ENCODE measurements at regions not wholly inside any gene's neighbourhood (a gene's known extent, or its start where the extent isn't known, plus 50 kb on each side); places are given as distances from the start of the nearest gene placed in this dataset.

DNA sequence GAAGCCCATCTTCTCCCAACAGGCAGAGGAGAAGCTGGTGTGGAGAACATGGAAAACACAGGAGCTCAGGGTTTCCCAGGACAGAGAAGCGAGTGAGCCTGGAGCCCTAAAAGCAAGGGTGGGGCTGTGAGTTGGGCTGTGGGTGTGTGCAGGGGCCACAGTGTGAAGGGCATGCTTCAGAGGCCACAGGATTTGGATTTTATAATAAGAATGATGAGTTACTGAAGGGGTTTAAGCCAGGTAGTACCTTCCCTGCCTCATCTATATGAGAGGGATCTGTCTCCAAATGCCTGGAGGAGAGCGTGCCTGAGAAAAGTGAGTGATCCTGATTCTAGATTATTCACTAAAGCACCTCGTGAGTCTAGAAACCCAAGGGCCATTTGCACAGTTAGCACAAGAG, 106.8 kb downstream of the VPREB1 start:
- TF ChIP-seq, protein P1, sequence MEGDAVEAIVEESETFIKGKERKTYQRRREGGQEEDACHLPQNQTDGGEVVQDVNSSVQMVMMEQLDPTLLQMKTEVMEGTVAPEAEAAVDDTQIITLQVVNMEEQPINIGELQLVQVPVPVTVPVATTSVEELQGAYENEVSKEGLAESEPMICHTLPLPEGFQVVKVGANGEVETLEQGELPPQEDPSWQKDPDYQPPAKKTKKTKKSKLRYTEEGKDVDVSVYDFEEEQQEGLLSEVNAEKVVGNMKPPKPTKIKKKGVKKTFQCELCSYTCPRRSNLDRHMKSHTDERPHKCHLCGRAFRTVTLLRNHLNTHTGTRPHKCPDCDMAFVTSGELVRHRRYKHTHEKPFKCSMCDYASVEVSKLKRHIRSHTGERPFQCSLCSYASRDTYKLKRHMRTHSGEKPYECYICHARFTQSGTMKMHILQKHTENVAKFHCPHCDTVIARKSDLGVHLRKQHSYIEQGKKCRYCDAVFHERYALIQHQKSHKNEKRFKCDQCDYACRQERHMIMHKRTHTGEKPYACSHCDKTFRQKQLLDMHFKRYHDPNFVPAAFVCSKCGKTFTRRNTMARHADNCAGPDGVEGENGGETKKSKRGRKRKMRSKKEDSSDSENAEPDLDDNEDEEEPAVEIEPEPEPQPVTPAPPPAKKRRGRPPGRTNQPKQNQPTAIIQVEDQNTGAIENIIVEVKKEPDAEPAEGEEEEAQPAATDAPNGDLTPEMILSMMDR (IDR thresholded peaks at IDR 0.05), result no peak
- TF ChIP-seq EP300 (IDR thresholded peaks at IDR 0.05; ENCODE audit: low read depth), result no peak
- no peak for TF ChIP-seq POLR2AphosphoS5 (IDR thresholded peaks at IDR 0.05)
- TF ChIP-seq POLR2A (IDR thresholded peaks at IDR 0.05), result no peak
- peaks cover 21% of the 10 kb centered on the region for H3K27me3 ChIP-seq
- WGBS, 2 donors (ENCODE audit: low coverage in 1 of 2), result 75 to 81% methylated on average over 2 to 3 of the region's 3 CpGs
- no peaks in the 10 kb centered on the region for H3K9me3 ChIP-seq
- no peak for DNase-seq
- no peaks in the 10 kb centered on the region for H3K36me3 ChIP-seq
- no peak overlapping the region for H3K4me3 ChIP-seq
- in situ Hi-C loops (cut with MboI; ENCODE audit: low pct_ligation_motif_present in 1 of 4, low pct_unique_long_range_greater_than_20kb in 1 of 4, low sequenced_read_pairs in 3 of 4) (no loop called here), intact Hi-C loops (cut with DNase I; ENCODE audit: low total_unique reads) (no loop called here)
- no peaks in the 10 kb centered on the region for H3K4me1 ChIP-seq
- H3K27ac ChIP-seq, result no peak overlapping the region

DNA sequence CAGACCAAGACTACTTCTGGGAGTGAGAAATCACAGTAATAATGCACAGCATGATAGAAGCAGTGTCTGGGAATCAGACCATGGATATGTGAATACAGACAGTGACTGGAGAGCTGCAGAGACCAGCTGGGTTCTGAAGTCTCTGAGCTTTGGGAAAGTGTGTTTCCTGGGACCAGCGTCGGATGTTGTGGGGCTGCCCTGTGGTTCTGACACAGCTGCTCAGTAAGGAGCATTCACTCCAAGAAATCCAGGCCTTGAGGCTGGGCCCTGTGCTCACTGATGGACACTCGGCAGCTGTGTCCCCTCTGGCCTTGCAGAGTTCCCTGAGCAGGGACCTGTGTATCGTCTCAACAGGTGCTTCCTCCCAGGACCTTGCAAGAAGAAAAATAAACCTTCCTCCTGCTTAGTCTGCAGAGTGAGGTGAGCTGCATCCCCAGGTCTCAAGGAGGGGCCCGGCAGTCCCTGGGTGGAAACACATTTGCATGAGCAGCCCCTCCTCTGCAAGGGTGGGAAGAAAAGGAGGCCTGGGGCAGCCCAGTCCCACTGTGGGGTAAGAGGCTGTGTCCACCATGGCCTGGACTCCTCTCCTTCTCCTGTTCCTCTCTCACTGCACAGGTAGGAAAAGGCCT, 107.9 kb downstream of the VPREB1 start:
- no peaks in the 10 kb centered on the region for H3K36me3 ChIP-seq
- peaks cover 0 to 3% (median 0%) of the 10 kb centered on the region in 4 donors for H3K4me1 ChIP-seq
- in situ Hi-C loops (cut with MboI; ENCODE audit: low pct_ligation_motif_present in 1 of 4, low pct_unique_long_range_greater_than_20kb in 1 of 4, low sequenced_read_pairs in 3 of 4), result no loop called here
- no peak for DNase-seq
- no peak overlapping the region for H3K27ac ChIP-seq
- intact Hi-C loops (cut with DNase I; ENCODE audit: low total_unique reads), result no loop called here
- H3K9me3 ChIP-seq, result no peaks in the 10 kb centered on the region
- no peak overlapping the region for H3K4me3 ChIP-seq
- WGBS, 2 donors (ENCODE audit: low coverage in 1 of 2), result 61% methylated on average over 2 of the region's 5 CpGs; no CpG with 5 or more reads in 1 of the 2 donors
- H3K27me3 ChIP-seq, result peaks cover 15% of the 10 kb centered on the region
- TF ChIP-seq EP300 (IDR thresholded peaks at IDR 0.05; ENCODE audit: low read depth), result no peak
- no peak for TF ChIP-seq POLR2AphosphoS5 (IDR thresholded peaks at IDR 0.05)
- TF ChIP-seq, protein P1 (IDR thresholded peaks at IDR 0.05), result no peak
- TF ChIP-seq POLR2A (IDR thresholded peaks at IDR 0.05), result no peak

DNA sequence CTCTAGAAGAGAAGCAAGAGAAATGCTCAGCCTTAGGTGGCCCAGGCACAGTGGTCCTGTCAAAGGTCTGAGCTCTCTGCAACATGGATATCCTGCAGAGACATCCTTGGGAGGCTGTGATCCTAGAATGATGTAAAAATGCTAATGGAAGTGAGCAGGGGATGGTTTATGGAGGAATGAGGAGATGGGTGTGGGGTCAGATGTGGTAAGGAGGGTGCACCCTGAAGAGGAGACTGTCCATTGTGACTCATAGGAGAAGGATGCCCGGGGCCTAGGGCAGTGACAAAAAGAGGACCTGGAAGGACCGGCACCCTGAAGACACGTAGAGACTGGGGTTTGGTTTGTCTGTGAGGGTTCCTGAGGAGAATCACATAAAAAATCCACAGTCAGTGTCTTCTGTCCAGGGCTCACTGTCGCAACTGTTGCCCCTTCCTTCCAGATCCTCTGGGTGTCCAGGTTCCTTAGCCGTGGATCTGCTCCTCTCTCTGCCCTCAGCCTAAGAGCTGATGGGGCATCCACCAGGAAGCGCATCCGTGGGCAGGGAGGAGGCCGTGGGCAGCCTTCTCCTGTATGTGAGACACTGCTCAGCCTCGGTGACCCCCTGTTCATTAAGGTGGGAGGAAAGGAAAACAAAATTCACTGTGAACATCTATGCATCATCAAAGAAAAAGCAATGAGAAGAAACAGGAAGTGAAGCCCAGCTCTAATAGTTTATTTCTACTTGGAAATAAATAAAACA, 110.7 kb downstream of the VPREB1 start:
- Histone ChIP-seq H3K27me3 (peaks cover 4% of the 10 kb centered on the region), H3K4me3 (no peak overlapping the region), H3K4me1 (peaks cover 0 to 3% (median 0%) of the 10 kb centered on the region in 4 donors), H3K27ac (no peak overlapping the region), H3K9me3 (no peaks in the 10 kb centered on the region), H3K36me3 (no peaks in the 10 kb centered on the region)
- TF ChIP-seq EP300 (IDR thresholded peaks at IDR 0.05; ENCODE audit: low read depth) (no peak), POLR2AphosphoS5 (IDR thresholded peaks at IDR 0.05) (no peak), POLR2A (IDR thresholded peaks at IDR 0.05) (no peak)
- TF ChIP-seq, protein P1 (IDR thresholded peaks at IDR 0.05), result no peak
- in situ Hi-C loops (cut with MboI; ENCODE audit: low pct_ligation_motif_present in 1 of 4, low pct_unique_long_range_greater_than_20kb in 1 of 4, low sequenced_read_pairs in 3 of 4), result no loop called here
- WGBS, 2 donors (ENCODE audit: low coverage in 1 of 2), result 60 to 74% methylated on average over 2 to 9 of the region's 9 CpGs
- intact Hi-C loops (cut with DNase I; ENCODE audit: low total_unique reads), result no loop called here
- DNase-seq, result no peak

DNA sequence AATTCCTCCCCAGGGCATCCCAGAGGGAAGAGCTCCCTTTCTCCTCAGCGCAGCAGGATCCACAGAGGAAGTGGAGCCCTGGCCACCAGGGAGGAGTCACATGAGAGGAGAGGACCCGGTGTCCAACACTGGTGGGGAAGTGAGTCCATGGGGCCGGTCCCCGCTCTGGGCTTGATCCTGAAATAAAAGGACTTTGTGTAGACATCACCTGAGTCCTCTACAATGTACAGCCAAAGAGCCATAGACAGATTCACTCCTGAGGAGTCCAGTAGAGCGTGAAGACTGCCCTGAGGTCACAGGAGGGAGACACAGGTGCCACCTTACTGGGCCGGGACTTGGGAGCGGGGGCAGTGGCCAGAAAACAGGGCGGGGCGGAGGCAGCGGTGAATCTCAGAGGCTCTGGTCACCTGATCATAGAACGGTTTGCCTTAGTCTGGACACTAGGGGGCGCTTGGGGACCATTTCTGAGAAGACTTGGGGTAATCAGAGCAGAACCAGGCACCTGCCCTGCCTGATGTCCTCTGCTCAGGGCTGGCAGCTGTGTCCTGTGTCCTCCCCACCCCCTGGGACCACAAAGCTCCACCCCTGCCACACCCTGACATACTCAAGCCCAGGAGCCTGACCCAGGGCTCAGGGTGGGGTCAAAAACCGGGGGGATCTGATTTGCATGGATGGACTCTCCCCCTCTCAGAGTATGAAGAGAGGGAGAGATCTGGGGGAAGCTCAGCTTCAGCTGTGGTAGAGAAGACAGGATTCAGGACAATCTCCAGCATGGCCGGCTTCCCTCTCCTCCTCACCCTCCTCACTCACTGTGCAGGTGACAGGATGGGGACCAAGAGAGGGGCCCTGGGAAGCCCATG, 112.7 kb downstream of the VPREB1 start:
- intact Hi-C loops (cut with DNase I; ENCODE audit: low total_unique reads) (no loop called here), in situ Hi-C loops (cut with MboI; ENCODE audit: low pct_ligation_motif_present in 1 of 4, low pct_unique_long_range_greater_than_20kb in 1 of 4, low sequenced_read_pairs in 3 of 4) (no loop called here)
- DNase-seq, result peak; percentile 89
- Histone ChIP-seq H3K4me3 (no peak overlapping the region), H3K9me3 (no peaks in the 10 kb centered on the region), H3K4me1 (peaks cover 0 to 3% (median 0%) of the 10 kb centered on the region in 4 donors), H3K36me3 (no peaks in the 10 kb centered on the region), H3K27me3 (no peaks in the 10 kb centered on the region), H3K27ac (no peak overlapping the region)
- WGBS, 2 donors (ENCODE audit: low coverage in 1 of 2), result 10% methylated on average over 12 of the region's 14 CpGs; no CpG with 5 or more reads in 1 of the 2 donors
- TF ChIP-seq, protein P1 (IDR thresholded peaks at IDR 0.05), result peak; percentile 48 to 65 (median 59)
- TF ChIP-seq POLR2AphosphoS5 (IDR thresholded peaks at IDR 0.05), result no peak

All from transverse colon (tissue), 4 donors.